ENCODE measurements at regions not wholly inside any gene's neighbourhood (a gene's known extent, or its start where the extent isn't known, plus 50 kb on each side); places are given as distances from the start of the nearest gene placed in this dataset.

DNA sequence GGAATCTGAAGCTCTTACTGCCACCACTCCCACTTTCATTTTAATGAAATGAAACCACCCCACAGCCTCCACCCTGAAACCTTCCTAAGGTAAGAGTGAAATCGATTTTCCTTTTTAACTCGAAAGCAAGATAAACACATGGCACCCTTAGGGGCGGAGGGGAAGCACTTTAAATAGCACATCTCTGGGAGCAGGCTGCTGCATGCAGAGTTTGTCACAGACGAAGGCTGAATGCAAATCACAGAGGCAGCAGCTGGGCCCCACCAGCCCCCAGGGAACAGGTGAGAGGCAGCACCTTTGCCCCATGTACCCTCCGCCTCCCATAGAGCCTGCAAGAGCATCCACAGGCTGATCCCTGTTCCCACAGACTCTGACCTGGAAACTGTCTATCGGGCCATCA is 60.0 kb upstream of the GRIK3 start:
- TF ChIP-seq POLR2AphosphoS5 (IDR thresholded peaks at IDR 0.05; ENCODE audit: insufficient read depth in 1 of 2, low read depth in 1 of 2), result no peak
- no peak for TF ChIP-seq POLR2A (IDR thresholded peaks at IDR 0.05)
